ENCODE measurements at regions not wholly inside any gene's neighbourhood (a gene's known extent, or its start where the extent isn't known, plus 50 kb on each side); places are given as distances from the start of the nearest gene placed in this dataset.

GRCh38 chr14:54230645-54231044, 166.2 kb upstream of the CDKN3 start:
- Histone ChIP-seq H3K27ac (no peak overlapping the region), H3K36me3 (ENCODE audit: low read depth) (no peaks in the 10 kb centered on the region), H2AFZ (no peak overlapping the region), H3K9me3 (ENCODE audit: insufficient read depth, low read depth) (no peaks in the 10 kb centered on the region; the same call in 1 of the 2 replicates), H3K4me3 (no peak overlapping the region), H3K27me3 (ENCODE audit: insufficient read depth, low read depth) (no peaks in the 10 kb centered on the region), H3K79me2 (ENCODE audit: low read depth) (no peaks in the 10 kb centered on the region), H3K4me2 (no peak overlapping the region), H4K20me1 (ENCODE audit: insufficient read depth) (no peaks in the 10 kb centered on the region), H3K4me1 (replicated peaks; ENCODE audit: insufficient read depth) (no peaks in the 10 kb centered on the region), H3F3A (ENCODE audit: insufficient read depth, low read depth) (no peaks in the 10 kb centered on the region), H3K9me2 (ENCODE audit: insufficient read depth) (no peaks in the 10 kb centered on the region)
- intact Hi-C loops (cut with micrococcal nuclease; ENCODE audit: unreplicated experiment), result no loop called here
- CTCF ChIA-PET, result no interaction called here
- DNase-seq, result no peak
- BruUV-seq (replicated peaks), result no TSS peak
- TF ChIP-seq EZH2 (IDR thresholded peaks at IDR 0.05; ENCODE audit: low read depth) (no peak), CTCF (conservative IDR thresholded peaks at IDR 0.05) (no peak)
- POLR2A ChIA-PET (ENCODE audit: unreplicated experiment), result interaction anchor here (0.6 kb wide), 1 partner anchor 19 kb away, joined by 3 read pairs; no protein-coding TSS in a partner anchor

GRCh38 chr14:54232735-54233134, 164.1 kb upstream of the CDKN3 start:
- no peaks in the 10 kb centered on the region for H3F3A ChIP-seq (ENCODE audit: insufficient read depth, low read depth)
- no peaks in the 10 kb centered on the region for H3K27me3 ChIP-seq (ENCODE audit: insufficient read depth, low read depth)
- no peak overlapping the region for H3K4me2 ChIP-seq
- H3K36me3 ChIP-seq (ENCODE audit: low read depth), result no peaks in the 10 kb centered on the region
- H3K9me3 ChIP-seq (ENCODE audit: insufficient read depth, low read depth), result no peaks in the 10 kb centered on the region; the same call in 1 of the 2 replicates
- no peak for DNase-seq
- ChIA-PET POLR2A (ENCODE audit: unreplicated experiment) (no interaction called here), CTCF (no interaction called here)
- H3K79me2 ChIP-seq (ENCODE audit: low read depth), result no peaks in the 10 kb centered on the region
- no peak overlapping the region for H3K4me3 ChIP-seq
- H3K4me1 ChIP-seq (replicated peaks; ENCODE audit: insufficient read depth), result no peaks in the 10 kb centered on the region
- H3K9me2 ChIP-seq (ENCODE audit: insufficient read depth), result no peaks in the 10 kb centered on the region
- intact Hi-C loops (cut with micrococcal nuclease; ENCODE audit: unreplicated experiment), result no loop called here
- H3K27ac ChIP-seq, result no peak overlapping the region
- no TSS peak for BruUV-seq (replicated peaks)
- TF ChIP-seq CTCF (conservative IDR thresholded peaks at IDR 0.05), result no peak
- no peak for TF ChIP-seq EZH2 (IDR thresholded peaks at IDR 0.05; ENCODE audit: low read depth)
- no peaks in the 10 kb centered on the region for H4K20me1 ChIP-seq (ENCODE audit: insufficient read depth)
- H2AFZ ChIP-seq, result no peak overlapping the region

GRCh38 chr14:54241517-54241916, 155.3 kb upstream of the CDKN3 start:
- no peak overlapping the region for H3K4me3 ChIP-seq
- ChIA-PET CTCF (no interaction called here), POLR2A (ENCODE audit: unreplicated experiment) (no interaction called here)
- intact Hi-C loops (cut with micrococcal nuclease; ENCODE audit: unreplicated experiment), result no loop called here
- no peak overlapping the region for H3K27ac ChIP-seq
- peaks cover 3% of the 10 kb centered on the region; the same call in 1 of the 2 replicates for H3K9me3 ChIP-seq (ENCODE audit: insufficient read depth, low read depth)
- H4K20me1 ChIP-seq (ENCODE audit: insufficient read depth), result no peaks in the 10 kb centered on the region
- H3K36me3 ChIP-seq (ENCODE audit: low read depth), result no peaks in the 10 kb centered on the region
- H3K27me3 ChIP-seq (ENCODE audit: insufficient read depth, low read depth), result no peaks in the 10 kb centered on the region
- H3F3A ChIP-seq (ENCODE audit: insufficient read depth, low read depth), result no peaks in the 10 kb centered on the region
- TF ChIP-seq CTCF (conservative IDR thresholded peaks at IDR 0.05), result no peak
- TF ChIP-seq EZH2 (IDR thresholded peaks at IDR 0.05; ENCODE audit: low read depth), result no peak
- DNase-seq, result no peak
- no peak overlapping the region; the same call in 1 of the 2 replicates for H2AFZ ChIP-seq
- no TSS peak for BruUV-seq (replicated peaks)
- no peaks in the 10 kb centered on the region for H3K9me2 ChIP-seq (ENCODE audit: insufficient read depth)
- no peaks in the 10 kb centered on the region for H3K4me1 ChIP-seq (replicated peaks; ENCODE audit: insufficient read depth)
- no peaks in the 10 kb centered on the region for H3K79me2 ChIP-seq (ENCODE audit: low read depth)
- H3K4me2 ChIP-seq, result no peak overlapping the region
